GM12878 (cell line): ENCODE measurements at regions not wholly inside any gene's neighbourhood (a gene's known extent, or its start where the extent isn't known, plus 50 kb on each side); places are given as distances from the start of the nearest gene placed in this dataset.

ENCODE experiments used
- ATAC-seq: fragments of 200-7000 bp; cut with Tn5 transposase; 3 replicates; pipeline ENCODE4 v1.9.1; 2020; ENCODE audit warnings: mild to moderate bottlenecking, moderate library complexity
- BruUV-seq: library from RNA; stranded (reverse); fragments of 400-500 nt; replicated peaks from 2 replicates; lab custom pipeline; 2021; lab: Mats Ljungman, UMichigan
- CTCF ChIA-PET: fragments of 300-600 bp; sonication (Branson Sonifier 250); formaldehyde crosslinking; extraction: SDS; loops from one replicate; lab custom pipeline; 2021; ENCODE audit warnings: inconsistent platforms; lab: Yijun Ruan, JAX
- POLR2A ChIA-PET: fragments of 350-600 bp; formaldehyde crosslinking; extraction: SDS; loops from one replicate; lab custom pipeline; 2021; ENCODE audit warnings: inconsistent platforms; lab: Charles Lee
- RAD21 ChIA-PET: fragments of 300-600 bp; sonication (Branson Sonifier 250); formaldehyde crosslinking; loops from one replicate; lab custom pipeline; 2023; ENCODE audit warnings: antibody characterized with exemption; ENCODE audit not compliant: unreplicated experiment; lab: Charles Lee
- SMC1A ChIA-PET: fragments of 300-600 bp; sonication (Branson Sonifier 250); formaldehyde crosslinking; loops from one replicate; lab custom pipeline; 2023; ENCODE audit not compliant: unreplicated experiment, uncharacterized antibody; lab: Charles Lee
- DNase-seq: peaks from one replicate; pipeline ENCODE4 v3.0.0-alpha.2; 2011; ENCODE audit warnings: low read depth, low spot score
- FAIRE-seq: peaks from 3 replicates; lab custom pipeline; 2011; peaks lifted over from hg19 to GRCh38; lab: Jason Lieb, UNC
- H2AFZ ChIP-seq: 2 replicates; pipeline ENCODE4 v1.6.0; 2011; ENCODE audit warnings: low read depth, low read length, control low read depth; ENCODE audit not compliant: control insufficient read depth
- H3K27ac ChIP-seq: 2 replicates; pipeline ENCODE4 v1.5.1; 2011; ENCODE audit warnings: control low read depth; ENCODE audit not compliant: control insufficient read depth, insufficient read depth
- H3K27me3 ChIP-seq, 2 experiments: replicated peaks in 1 of 2; 2 replicates each; pipeline versions ENCODE4 v1.6.0 to v1.6.1; 2011; ENCODE audit warnings: low read length in 1 of 2; ENCODE audit not compliant: control insufficient read depth in 2 of 2, insufficient read depth in 2 of 2
- H3K36me3 ChIP-seq, 2 experiments: 2 replicates each; pipeline ENCODE4 v1.5.1; 2011; ENCODE audit warnings: low read length in 1 of 2; ENCODE audit not compliant: control insufficient read depth in 2 of 2, insufficient read depth in 2 of 2
- H3K4me1 ChIP-seq: 2 replicates; pipeline ENCODE4 v1.6.1; 2011; ENCODE audit warnings: mild to moderate bottlenecking, low read length, moderate library complexity, mixed read lengths; ENCODE audit not compliant: control insufficient read depth, insufficient read depth
- H3K4me2 ChIP-seq: 2 replicates; pipeline ENCODE4 v1.6.0; 2011; ENCODE audit warnings: control low read depth; ENCODE audit not compliant: control insufficient read depth, insufficient read depth
- H3K4me3 ChIP-seq: fragments of 200-600 bp; sonication (generic); 2 replicates; pipeline ENCODE4 v1.5.1; 2016
- H3K79me2 ChIP-seq: 2 replicates; pipeline ENCODE4 v1.6.0; 2011; ENCODE audit warnings: low read length; ENCODE audit not compliant: control insufficient read depth, insufficient read depth
- H3K9ac ChIP-seq: 2 replicates; pipeline ENCODE4 v1.8.0; 2011; ENCODE audit warnings: low read length, control low read depth, mixed read lengths; ENCODE audit not compliant: control insufficient read depth, insufficient read depth
- H3K9me3 ChIP-seq: replicated peaks from 3 replicates; pipeline ENCODE4 v1.5.1; 2011; ENCODE audit warnings: mild to moderate bottlenecking, low read length; ENCODE audit not compliant: control insufficient read depth, insufficient read depth
- H4K20me1 ChIP-seq: 2 replicates; pipeline ENCODE4 v1.6.0; 2011; ENCODE audit not compliant: control insufficient read depth, insufficient read depth
- BHLHE40 ChIP-seq, 2 experiments: fragments of 450-650 bp in 1 of 2; IDR thresholded peaks; 2 replicates each; pipeline ENCODE4 v1.6.1; 2011 to 2017; ENCODE audit warnings: low read depth in 2 of 2, borderline replicate concordance in 1 of 2, improper control_type of control experiment in 1 of 2, low read length in 1 of 2, mild to moderate bottlenecking in 1 of 2
- CUX1 ChIP-seq: IDR thresholded peaks from 2 replicates; pipeline ENCODE4 v1.6.1; 2012; ENCODE audit warnings: improper control_type of control experiment, low read depth, low read length; ENCODE audit not compliant: insufficient replicate concordance
- E2F4 ChIP-seq: IDR thresholded peaks from 2 replicates; pipeline ENCODE4 v1.6.1; 2012; ENCODE audit warnings: low read depth, low read length, improper control_type of control experiment
- JUNB ChIP-seq: IDR thresholded peaks from 2 replicates; pipeline ENCODE4 v1.6.1; 2016; ENCODE audit warnings: antibody characterized with exemption, mild to moderate bottlenecking
- MLLT1 ChIP-seq: fragments of 450-650 bp; IDR thresholded peaks from 2 replicates; pipeline ENCODE4 v1.6.1; 2016; ENCODE audit warnings: mild to moderate bottlenecking
- PBX3 ChIP-seq: IDR thresholded peaks from 2 replicates; pipeline ENCODE4 v1.6.1; 2011; ENCODE audit warnings: mild to moderate bottlenecking, low read depth, low read length, moderate library complexity; ENCODE audit not compliant: insufficient replicate concordance
- WGBS: methylation state at CpG from one replicate; pipeline ENCODE4 v1.1.6; 2016; ENCODE audit warnings: low lambda C conversion rate; ENCODE audit not compliant: insufficient replicate concordance, insufficient coverage; ENCODE audit errors: missing lambda C conversion rate; 5-methylcytosine and 5-hydroxymethylcytosine counted together
- in situ Hi-C: fragments of 300-500 bp; cut with MboI; formaldehyde crosslinking; loops from 9 replicates; pipeline ENCODE4 v1.14.3; 2018; ENCODE audit warnings: mixed read lengths
- intact Hi-C: fragments of 100-400 bp; cut with micrococcal nuclease; formaldehyde crosslinking; loops from one replicate; pipeline ENCODE4 v1.14.2; 2022; ENCODE audit not compliant: unreplicated experiment
- TF ChIP-seq, protein P1 (sequence below): fragments of 450-650 bp; formaldehyde crosslinking; IDR thresholded peaks from 2 replicates; pipeline ENCODE4 v1.5.0; 2022; ENCODE audit warnings: mild to moderate bottlenecking, missing genetic modification characterization
- TF ChIP-seq, protein P2 (sequence below): fragments of 450-650 bp; IDR thresholded peaks from 2 replicates; pipeline ENCODE4 v1.6.1; 2017; ENCODE audit warnings: low read depth, mild to moderate bottlenecking, moderate library complexity

DNA sequence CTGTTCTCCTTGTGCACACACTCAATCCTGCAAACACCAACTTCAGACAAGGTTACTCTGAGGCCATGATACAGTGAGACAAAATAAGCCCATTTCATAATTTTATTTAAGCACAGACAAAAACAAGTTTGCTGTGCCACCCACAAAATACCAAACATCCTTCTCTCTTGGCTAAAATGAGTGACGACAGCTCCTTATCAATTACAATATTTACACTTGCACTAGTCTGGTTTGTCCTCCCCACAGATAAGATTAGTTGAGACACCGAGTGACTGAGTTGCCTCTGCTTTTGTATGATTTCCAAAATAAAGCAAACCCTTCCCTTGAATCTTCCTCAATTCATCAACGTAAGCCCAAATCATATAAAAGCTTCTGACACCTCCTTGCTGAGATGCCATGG lies 233.5 kb upstream of the ATP10A start:
- BruUV-seq, result no TSS peak
- 50% methylated on average over 3 of the region's 3 CpGs for WGBS
- ATAC-seq (no peak), FAIRE-seq (no peak), DNase-seq (no peak)
- H3K4me2 ChIP-seq, result no peak overlapping the region
- intact Hi-C loops, result no loop called here
- no peaks in the 10 kb centered on the region for H3K79me2 ChIP-seq
- ChIA-PET CTCF (no interaction called here), POLR2A (interaction anchor here (0.5 kb wide), 1 partner anchor 9 kb away, joined by 3 read pairs; no protein-coding TSS in a partner anchor), SMC1A (no interaction called here), RAD21 (no interaction called here)
- no peak overlapping the region for H3K4me3 ChIP-seq
- no peaks in the 10 kb centered on the region for H3K36me3 ChIP-seq
- no peak overlapping the region for H3K9ac ChIP-seq
- no peaks in the 10 kb centered on the region for H3K9me3 ChIP-seq
- H3K4me1 ChIP-seq, result no peaks in the 10 kb centered on the region
- no peak overlapping the region for H2AFZ ChIP-seq
- no peaks in the 10 kb centered on the region for H4K20me1 ChIP-seq
- in situ Hi-C loops, result loop anchor here (25.0 kb wide), 2 partner anchors 334 to 884 kb away; no protein-coding TSS in a partner anchor
- no peaks in the 10 kb centered on the region for H3K27me3 ChIP-seq
- no peak overlapping the region for H3K27ac ChIP-seq
- TF ChIP-seq CUX1, result no peak
- no peak for TF ChIP-seq PBX3
- no peak for TF ChIP-seq BHLHE40 (IDR thresholded peaks at IDR 0.05; ENCODE audit: borderline replicate concordance in 1 of 2, low read depth in 2 of 2, low read length in 1 of 2)
- TF ChIP-seq E2F4, result no peak
- TF ChIP-seq, protein P1, sequence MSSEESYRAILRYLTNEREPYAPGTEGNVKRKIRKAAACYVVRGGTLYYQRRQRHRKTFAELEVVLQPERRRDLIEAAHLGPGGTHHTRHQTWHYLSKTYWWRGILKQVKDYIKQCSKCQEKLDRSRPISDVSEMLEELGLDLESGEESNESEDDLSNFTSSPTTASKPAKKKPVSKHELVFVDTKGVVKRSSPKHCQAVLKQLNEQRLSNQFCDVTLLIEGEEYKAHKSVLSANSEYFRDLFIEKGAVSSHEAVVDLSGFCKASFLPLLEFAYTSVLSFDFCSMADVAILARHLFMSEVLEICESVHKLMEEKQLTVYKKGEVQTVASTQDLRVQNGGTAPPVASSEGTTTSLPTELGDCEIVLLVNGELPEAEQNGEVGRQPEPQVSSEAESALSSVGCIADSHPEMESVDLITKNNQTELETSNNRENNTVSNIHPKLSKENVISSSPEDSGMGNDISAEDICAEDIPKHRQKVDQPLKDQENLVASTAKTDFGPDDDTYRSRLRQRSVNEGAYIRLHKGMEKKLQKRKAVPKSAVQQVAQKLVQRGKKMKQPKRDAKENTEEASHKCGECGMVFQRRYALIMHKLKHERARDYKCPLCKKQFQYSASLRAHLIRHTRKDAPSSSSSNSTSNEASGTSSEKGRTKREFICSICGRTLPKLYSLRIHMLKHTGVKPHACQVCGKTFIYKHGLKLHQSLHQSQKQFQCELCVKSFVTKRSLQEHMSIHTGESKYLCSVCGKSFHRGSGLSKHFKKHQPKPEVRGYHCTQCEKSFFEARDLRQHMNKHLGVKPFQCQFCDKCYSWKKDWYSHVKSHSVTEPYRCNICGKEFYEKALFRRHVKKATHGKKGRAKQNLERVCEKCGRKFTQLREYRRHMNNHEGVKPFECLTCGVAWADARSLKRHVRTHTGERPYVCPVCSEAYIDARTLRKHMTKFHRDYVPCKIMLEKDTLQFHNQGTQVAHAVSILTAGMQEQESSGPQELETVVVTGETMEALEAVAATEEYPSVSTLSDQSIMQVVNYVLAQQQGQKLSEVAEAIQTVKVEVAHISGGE (CRISPR knock-in tag), result no peak
- TF ChIP-seq, protein P2, sequence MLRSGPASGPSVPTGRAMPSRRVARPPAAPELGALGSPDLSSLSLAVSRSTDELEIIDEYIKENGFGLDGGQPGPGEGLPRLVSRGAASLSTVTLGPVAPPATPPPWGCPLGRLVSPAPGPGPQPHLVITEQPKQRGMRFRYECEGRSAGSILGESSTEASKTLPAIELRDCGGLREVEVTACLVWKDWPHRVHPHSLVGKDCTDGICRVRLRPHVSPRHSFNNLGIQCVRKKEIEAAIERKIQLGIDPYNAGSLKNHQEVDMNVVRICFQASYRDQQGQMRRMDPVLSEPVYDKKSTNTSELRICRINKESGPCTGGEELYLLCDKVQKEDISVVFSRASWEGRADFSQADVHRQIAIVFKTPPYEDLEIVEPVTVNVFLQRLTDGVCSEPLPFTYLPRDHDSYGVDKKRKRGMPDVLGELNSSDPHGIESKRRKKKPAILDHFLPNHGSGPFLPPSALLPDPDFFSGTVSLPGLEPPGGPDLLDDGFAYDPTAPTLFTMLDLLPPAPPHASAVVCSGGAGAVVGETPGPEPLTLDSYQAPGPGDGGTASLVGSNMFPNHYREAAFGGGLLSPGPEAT, result no peak
- no peak for TF ChIP-seq MLLT1
- TF ChIP-seq JUNB, result no peak
